VCaP (cell line): ENCODE measurements at regions not wholly inside any gene's neighbourhood (a gene's known extent, or its start where the extent isn't known, plus 50 kb on each side); places are given as distances from the start of the nearest gene placed in this dataset.
A peak's percentile ranks its signal among the peaks of the same experiment; 100 is the strongest.

Experiments
- H3K27ac ChIP-seq: fragments of 450-650 bp; 2 replicates; pipeline ENCODE4 v1.5.1; 2017
- CTCF ChIP-seq: fragments of 450-650 bp; conservative IDR thresholded peaks from 2 replicates; pipeline ENCODE4 v1.5.1; 2017; ENCODE audit warnings: mild to moderate bottlenecking, moderate library complexity

DNA sequence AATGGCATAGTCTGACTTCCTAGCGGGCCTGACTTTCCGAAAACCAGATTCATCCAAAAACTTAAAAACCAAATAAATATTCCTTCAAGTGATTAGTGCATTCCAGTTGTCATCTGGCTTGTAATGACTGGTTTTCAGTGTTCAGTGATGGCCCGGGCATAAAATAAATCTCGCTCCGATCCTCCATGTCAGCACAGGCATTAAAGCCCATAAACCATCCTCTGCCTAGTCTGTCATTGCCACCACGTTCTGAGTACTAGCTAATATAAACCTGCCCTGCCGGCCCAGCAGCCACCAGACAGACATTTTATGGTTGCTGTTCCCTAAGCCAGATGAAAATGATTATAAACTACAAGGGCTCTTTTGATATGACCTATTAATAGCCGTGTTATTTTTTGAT is 232.3 kb upstream of the GMDS start:
- peak overlapping the region; percentile 71 for H3K27ac ChIP-seq
- no peak for TF ChIP-seq CTCF

GRCh38 chr6:2477250-2477649 is 231.8 kb upstream of the GMDS start:
- no peak for TF ChIP-seq CTCF
- H3K27ac ChIP-seq, result peak overlapping the region; percentile 71

GRCh38 chr6:2476376-2476775 is 231.0 kb upstream of the GMDS start:
- no peak overlapping the region for H3K27ac ChIP-seq
- TF ChIP-seq CTCF, result no peak

- no peak overlapping the region for H3K27ac ChIP-seq
- TF ChIP-seq CTCF, result no peak
Measured at GRCh38 chr6:2471472-2471871, 226.1 kb upstream of the GMDS start.

- no peak for TF ChIP-seq CTCF
- H3K27ac ChIP-seq, result no peak overlapping the region
Measured at GRCh38 chr6:2469428-2469827, 224.0 kb upstream of the GMDS start.

DNA sequence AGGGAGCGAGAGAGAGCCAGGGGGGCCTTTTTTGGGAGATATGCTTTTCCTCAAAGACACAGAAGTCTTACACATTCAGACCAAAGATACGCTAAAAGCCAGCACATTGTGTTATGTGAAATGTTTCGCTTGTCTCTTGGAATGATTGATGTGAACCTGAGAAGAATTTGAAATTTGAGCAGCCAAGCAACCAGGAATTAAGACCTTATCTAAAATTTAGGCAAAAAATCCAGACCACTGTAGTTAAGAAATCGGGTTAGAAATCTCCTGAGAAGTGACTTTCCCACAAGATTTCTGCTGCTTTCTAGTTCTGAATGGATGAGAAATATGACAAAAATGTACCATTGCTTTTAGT is 223.2 kb upstream of the GMDS start:
- H3K27ac ChIP-seq, result no peak overlapping the region
- TF ChIP-seq CTCF, result no peak

DNA sequence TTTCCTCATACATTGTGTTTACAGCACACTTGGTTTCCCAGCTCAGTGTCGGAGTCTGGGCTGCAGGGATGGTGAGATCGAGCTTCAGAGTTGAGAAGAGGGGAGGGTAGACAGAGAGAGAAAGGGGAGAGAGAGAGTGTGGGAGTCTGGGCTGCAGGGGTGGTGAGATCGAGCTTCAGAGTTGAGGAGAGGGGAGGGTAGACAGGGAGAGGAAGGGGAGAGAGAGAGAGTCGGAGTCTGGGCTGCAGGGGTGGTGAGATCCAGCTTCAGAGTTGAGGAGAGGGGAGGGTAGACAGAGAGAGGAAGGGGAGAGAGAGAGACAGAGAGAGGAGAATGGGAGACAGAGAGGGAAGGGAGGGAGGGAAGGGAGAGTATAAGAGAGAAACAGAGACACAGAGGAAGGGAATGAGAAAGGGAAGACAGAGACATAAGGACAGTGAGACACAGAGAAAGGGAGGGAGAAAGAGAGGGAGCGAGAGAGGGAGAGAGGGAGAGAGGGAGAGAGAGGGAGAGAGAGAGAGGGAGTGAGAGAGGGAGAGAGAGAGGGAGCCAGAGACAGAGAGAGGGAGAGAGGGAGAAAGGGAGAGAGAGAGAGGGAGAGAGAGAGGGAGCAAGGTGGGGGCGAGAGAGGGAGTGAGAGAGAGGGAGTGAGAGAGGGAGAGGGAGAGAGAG is 222.7 kb upstream of the GMDS start:
- H3K27ac ChIP-seq, result no peak overlapping the region
- no peak for TF ChIP-seq CTCF
